HepG2 (cell line): ENCODE measurements at regions not wholly inside any gene's neighbourhood (a gene's known extent, or its start where the extent isn't known, plus 50 kb on each side); places are given as distances from the start of the nearest gene placed in this dataset.
A peak's percentile ranks its signal among the peaks of the same experiment; 100 is the strongest.

Experiments used
- AGO1 ChIP-seq: fragments of 200-400 bp; formaldehyde crosslinking; IDR thresholded peaks from 2 replicates; pipeline ENCODE4 v1.6.1; 2017; ENCODE audit warnings: mild to moderate bottlenecking, low read depth, low read length, moderate library complexity; ENCODE audit not compliant: poor library complexity, severe bottlenecking
- ARID5B ChIP-seq: IDR thresholded peaks from 2 replicates; pipeline ENCODE4 v1.4.0; 2020; ENCODE audit warnings: mild to moderate bottlenecking, missing genetic modification reagents
- BATF2 ChIP-seq: sonication (generic); formaldehyde crosslinking; IDR thresholded peaks from 2 replicates; pipeline ENCODE4 v1.8.0; 2022; ENCODE audit warnings: mild to moderate bottlenecking, missing genetic modification reagents, moderate library complexity
- BORCS8-MEF2B ChIP-seq: sonication (generic); formaldehyde crosslinking; IDR thresholded peaks from 2 replicates; pipeline ENCODE4 v1.8.0; 2022; ENCODE audit warnings: mild to moderate bottlenecking, missing genetic modification reagents
- CTCF ChIP-seq: sonication (generic); formaldehyde crosslinking; IDR thresholded peaks from 2 replicates; pipeline ENCODE4 v1.5.0; 2020; ENCODE audit warnings: mild to moderate bottlenecking, missing genetic modification reagents, moderate library complexity
- GATAD1 ChIP-seq: IDR thresholded peaks from 2 replicates; pipeline ENCODE4 v1.6.1; 2016; ENCODE audit warnings: missing genetic modification reagents, missing compliant biosample characterization
- HDAC2 ChIP-seq: sonication (generic); formaldehyde crosslinking; IDR thresholded peaks from 2 replicates; pipeline ENCODE4 v1.4.0; 2020; ENCODE audit warnings: missing genetic modification reagents
- KLF9 ChIP-seq: IDR thresholded peaks from 2 replicates; pipeline ENCODE4 v1.6.1; 2016; ENCODE audit warnings: low read depth
- MEIS1 ChIP-seq: sonication (generic); formaldehyde crosslinking; IDR thresholded peaks from 2 replicates; pipeline ENCODE4 v1.9.0; 2021; ENCODE audit warnings: mild to moderate bottlenecking, missing genetic modification reagents, moderate library complexity, borderline replicate concordance
- PREB ChIP-seq: sonication (generic); formaldehyde crosslinking; IDR thresholded peaks from 2 replicates; pipeline ENCODE4 v1.4.0; 2020; ENCODE audit warnings: missing genetic modification reagents
- RORA ChIP-seq: sonication (generic); formaldehyde crosslinking; IDR thresholded peaks from 2 replicates; pipeline ENCODE4 v1.5.0; 2020; ENCODE audit warnings: mild to moderate bottlenecking, missing genetic modification reagents, moderate library complexity
- ZNF264 ChIP-seq: sonication (generic); formaldehyde crosslinking; IDR thresholded peaks from 2 replicates; pipeline ENCODE4 v1.4.0; 2020; ENCODE audit warnings: missing genetic modification reagents
- ZNF280B ChIP-seq: sonication (generic); formaldehyde crosslinking; IDR thresholded peaks from 2 replicates; pipeline ENCODE4 v1.5.0; 2020; ENCODE audit warnings: missing genetic modification reagents, mild to moderate bottlenecking, borderline replicate concordance
- ZNF350 ChIP-seq: sonication (generic); formaldehyde crosslinking; IDR thresholded peaks from 2 replicates; pipeline ENCODE4 v1.4.0; 2020; ENCODE audit warnings: mild to moderate bottlenecking, low read depth, missing genetic modification reagents, borderline replicate concordance
- ZNF503 ChIP-seq: sonication (generic); formaldehyde crosslinking; IDR thresholded peaks from 2 replicates; pipeline ENCODE4 v1.4.0; 2020; ENCODE audit warnings: missing genetic modification reagents
- ZNF577 ChIP-seq: sonication (generic); formaldehyde crosslinking; IDR thresholded peaks from 2 replicates; pipeline ENCODE4 v1.4.0; 2020; ENCODE audit warnings: mild to moderate bottlenecking, low read depth, missing genetic modification reagents, borderline replicate concordance
- ZNF580 ChIP-seq: IDR thresholded peaks from 2 replicates; pipeline ENCODE4 v1.6.1; 2016; ENCODE audit warnings: low read depth, borderline replicate concordance

GRCh38 chr4:26022346-26023202, 108.6 kb downstream of the SMIM20 start (continued):
- TF ChIP-seq ZNF503 (CRISPR knock-in tag) (peak; percentile 59; the same call in 1 of the 2 replicates), ZNF280B (CRISPR knock-in tag) (no peak), BORCS8-MEF2B (CRISPR knock-in tag) (no peak), GATAD1 (no peak), BATF2 (no peak), ZNF577 (CRISPR knock-in tag) (no peak), MEIS1 (CRISPR knock-in tag) (no peak), ZNF350 (CRISPR knock-in tag) (no peak), PREB (CRISPR knock-in tag) (no peak), ZNF580 (CRISPR knock-in tag) (no peak), ZNF264 (CRISPR knock-in tag) (no peak), AGO1 (no peak), RORA (no peak), ARID5B (CRISPR knock-in tag) (peak; percentile 60), CTCF (CRISPR knock-in tag) (no peak), HDAC2 (CRISPR knock-in tag) (no peak), KLF9 (CRISPR knock-in tag) (no peak)
